NCI-H446 treated with DMSO at 0.1 percent for 48 hours (cell line): ENCODE measurements at regions not wholly inside any gene's neighbourhood (a gene's known extent, or its start where the extent isn't known, plus 50 kb on each side); places are given as distances from the start of the nearest gene placed in this dataset.

ENCODE experiments used
- DNase-seq: peaks from one replicate; lab custom pipeline; 2025; lab: John Stamatoyannopoulos, UW

DNA sequence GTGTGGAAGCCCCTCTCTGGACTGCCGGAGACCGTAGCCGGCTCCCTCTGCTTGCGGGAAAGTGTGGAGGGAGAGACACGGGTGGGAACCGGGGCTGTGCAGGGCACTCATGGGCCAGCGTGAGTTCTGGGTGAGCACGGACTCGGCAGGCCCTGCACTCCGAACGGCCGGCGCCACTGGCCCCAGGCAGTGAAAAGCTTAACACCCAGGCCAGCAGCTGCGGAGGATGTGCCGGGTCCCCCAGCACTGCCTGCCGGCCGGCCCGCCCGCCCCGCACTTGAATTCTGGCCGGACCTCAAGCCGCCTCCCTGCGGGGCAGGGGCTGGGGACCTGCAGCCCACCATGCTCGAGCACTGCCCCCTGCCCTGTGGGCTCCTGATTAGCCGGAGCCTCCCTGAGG is 147.0 kb downstream of the FGF9 start:
- no peak for DNase-seq

DNA sequence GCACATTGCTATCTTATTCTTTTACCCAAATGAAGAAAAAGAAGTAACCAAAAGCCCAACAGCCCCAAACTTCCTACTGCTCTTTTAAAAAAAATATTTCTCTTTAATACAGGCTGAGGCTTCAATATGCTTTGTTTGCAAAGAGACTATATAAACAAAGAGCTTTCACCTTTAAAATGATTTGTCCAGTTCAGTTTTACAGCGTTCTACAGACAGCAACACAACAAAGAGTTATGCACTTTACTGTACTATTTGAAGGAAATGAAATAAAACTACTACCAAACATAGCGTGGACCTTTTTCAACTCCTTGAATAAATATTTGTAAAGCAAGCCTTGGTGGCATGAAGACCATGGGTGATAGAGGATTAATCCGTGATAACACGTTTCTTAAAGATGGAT is 151.2 kb downstream of the FGF9 start:
- DNase-seq, result no peak

DNA sequence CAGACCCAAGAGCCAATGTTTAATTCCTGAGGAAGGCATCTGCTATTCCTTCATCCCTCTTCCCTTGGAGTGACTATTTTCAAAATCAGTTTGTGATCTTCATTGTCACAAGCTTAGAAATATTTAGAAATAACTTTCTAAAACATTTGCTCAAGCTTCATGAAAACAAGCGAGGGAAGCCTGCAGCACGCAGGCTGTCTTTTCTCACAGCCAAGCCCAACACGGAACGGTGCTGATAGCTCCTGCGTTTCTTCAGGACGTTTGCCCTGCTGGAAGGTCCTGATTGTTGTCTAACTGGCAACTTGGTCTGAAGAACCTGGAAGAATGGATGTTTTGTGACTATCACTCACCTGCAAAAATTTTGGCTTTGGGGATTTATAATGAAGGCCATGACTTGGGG is 152.5 kb downstream of the FGF9 start:
- no peak for DNase-seq

DNA sequence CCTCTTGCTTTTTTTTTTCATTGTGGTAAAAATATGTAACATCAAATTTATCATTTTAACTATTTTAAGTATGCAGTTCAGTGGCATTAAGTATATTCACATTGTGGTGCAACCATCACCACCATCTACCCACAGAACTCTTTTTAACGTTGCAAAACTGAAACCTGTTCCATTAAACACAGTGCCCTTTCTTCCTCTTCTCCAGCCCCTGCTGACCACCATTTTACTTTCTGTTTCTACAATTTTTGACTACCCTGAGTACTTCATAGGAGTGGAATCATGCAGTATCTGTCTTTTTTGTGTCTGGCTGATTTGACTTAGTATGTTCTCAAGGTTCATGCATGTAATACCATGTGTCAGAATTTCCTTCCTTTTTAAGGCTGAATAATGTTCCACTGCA is 153.1 kb downstream of the FGF9 start:
- DNase-seq, result no peak

DNA sequence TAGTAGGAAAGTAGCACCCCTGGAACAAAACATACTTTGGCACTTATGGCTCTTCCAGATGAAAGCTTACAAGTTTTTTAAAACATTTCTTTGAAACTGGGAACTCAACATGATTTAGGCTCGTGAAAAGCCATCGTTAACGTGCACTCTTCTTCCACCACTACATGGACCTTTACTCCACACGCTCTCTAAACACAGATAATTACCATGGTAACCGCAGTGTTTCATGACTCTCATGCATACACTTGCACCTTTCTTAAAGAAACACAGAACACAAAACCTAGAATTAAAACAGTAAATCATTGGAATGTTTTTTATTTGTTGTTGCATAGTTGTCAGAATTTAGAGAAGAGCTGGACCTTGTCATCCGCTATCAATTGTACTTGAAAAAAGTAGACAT is 154.3 kb downstream of the FGF9 start:
- DNase-seq, result no peak

DNA sequence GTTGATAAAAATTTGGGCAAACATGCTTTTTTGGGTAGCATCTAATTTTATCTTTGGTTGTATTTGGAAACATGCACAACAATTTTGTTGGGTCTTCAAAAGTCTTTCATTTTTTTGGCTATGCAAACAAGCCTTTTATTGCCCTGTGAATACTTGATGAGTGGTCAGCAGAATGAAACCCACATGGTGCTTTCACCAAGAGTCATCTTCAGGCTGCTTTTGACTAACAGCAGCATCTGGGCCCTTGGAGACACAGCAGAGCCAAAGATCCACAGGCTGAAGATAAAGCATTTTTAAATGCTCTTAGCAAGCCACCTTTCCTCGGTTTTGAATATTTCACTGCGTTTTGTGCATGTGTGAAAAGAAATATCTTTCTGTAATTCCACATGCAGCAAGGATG is 154.9 kb downstream of the FGF9 start:
- no peak for DNase-seq

DNA sequence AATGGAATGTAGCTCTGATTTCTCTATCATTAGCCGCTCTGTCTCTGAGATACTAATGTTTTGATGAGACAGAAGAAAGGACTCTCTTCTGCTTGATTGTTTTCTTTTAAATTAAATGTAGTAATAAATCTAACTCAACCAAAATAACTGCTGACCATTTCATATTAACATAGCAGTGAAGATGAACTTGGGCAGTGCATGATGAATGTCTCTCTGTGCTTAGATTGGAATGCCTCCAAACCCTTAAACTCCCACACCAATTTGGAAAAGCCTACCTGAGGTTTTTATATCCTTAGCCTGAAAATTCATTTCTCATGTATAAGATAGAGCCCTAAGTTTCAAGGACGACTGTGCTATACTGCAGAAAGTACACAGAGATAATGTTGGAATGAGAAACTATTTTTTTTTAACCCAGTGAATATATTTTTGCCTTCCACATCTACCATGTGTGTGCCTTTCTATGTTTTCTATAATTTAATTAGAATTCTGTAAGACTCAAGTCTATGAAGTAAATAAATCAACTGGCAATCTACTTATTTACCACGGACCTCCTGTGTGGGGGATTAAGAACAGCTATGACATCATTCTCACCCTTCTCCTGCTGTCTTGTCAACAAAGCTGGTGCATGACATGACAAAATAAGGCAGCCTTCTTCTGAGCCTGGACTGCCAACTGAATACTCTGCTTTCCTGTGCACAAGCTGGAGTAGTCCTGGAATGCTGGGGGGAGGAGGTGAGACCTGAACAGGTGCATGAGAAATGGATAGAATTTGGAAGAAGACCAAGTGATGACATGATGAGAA is 155.5 kb downstream of the FGF9 start:
- no peak for DNase-seq

DNA sequence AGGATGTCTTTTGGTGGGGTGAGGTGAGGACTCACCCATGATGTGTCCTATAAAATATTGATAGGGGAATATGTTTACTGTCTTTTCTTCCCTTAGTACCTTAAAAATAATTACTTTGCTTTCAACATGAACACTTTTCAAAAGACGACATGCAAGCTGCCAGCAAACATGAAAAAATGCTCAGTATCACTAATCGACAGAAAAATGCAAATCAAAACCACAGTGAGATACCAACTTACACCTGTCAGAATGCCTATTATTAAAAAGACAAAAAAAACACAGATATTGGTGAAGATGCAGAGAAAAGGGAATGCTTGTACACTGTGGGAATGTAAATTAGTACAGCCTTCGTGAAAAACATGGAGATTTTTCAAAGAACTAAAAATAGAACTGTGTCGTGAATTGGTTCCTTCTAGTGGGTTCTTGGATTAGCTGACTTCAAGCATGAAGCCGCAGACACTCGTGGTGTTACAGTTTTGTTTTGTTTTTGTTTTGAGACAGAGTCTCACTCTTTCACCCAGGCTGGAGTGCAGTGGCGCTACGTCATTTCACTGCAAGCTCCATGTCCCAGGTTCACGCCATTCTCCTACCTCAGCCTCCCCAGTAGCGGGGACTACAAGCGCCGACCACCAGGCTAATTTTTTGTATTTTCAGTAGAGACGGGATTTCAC is 160.9 kb downstream of the FGF9 start:
- DNase-seq, result no peak

DNA sequence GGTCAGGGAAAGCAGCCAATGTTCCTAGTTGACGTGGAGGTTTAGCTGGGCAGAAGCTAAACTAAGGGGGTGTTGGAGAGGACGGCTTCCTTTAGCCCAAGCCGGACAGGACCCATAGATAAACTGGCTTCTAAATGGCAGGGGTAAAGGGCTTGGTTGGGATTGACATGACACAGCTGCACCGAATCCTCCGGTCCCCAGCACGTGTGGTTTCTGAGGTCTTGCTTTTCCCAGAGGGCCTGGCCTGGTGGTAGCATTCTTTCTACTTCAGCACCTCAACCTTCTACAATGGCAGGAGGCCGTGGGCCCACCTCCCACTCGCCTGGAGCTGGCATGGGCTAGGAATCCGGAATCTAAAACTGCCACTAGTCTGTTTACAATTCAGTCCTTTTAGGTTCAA is 163.0 kb downstream of the FGF9 start:
- DNase-seq, result no peak

DNA sequence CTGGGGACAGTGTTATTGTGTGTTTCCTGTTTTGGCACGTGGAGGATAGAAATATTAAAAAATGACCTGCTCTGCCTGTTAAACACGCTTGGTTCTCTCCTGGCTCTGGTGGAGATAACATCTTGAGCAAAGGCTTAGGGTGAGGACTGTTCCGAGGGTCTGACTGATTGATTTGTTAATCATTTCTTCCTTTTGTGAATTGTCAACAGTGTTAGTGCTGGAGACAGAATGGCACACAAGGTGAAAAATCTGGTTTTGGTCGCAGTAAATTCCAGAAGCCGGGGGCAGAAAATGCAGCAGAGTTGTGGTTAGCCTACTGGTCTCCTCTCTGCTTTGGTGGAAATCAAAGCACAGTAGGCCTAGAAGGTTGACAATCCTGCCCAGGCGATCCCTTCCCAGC is 163.6 kb downstream of the FGF9 start:
- no peak for DNase-seq

DNA sequence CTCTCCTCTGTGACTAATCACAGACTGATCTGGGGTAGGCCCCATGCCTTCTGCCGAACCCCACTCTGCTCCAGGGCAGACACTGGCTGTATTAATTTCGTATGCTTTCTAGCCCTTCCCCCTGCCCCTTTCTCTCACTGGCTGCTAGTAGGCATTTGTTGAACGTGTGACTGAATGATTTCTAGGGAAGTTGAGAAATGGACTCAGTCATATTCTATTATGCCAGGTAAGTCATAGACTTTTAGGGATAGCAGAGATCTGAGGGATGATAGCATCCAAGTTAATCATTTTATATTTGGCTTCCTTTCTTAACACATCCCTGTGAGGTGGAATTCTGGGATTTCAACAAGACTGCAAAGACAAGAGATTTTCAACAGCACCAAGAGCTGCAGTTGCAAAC is 166.4 kb downstream of the FGF9 start:
- no peak for DNase-seq

DNA sequence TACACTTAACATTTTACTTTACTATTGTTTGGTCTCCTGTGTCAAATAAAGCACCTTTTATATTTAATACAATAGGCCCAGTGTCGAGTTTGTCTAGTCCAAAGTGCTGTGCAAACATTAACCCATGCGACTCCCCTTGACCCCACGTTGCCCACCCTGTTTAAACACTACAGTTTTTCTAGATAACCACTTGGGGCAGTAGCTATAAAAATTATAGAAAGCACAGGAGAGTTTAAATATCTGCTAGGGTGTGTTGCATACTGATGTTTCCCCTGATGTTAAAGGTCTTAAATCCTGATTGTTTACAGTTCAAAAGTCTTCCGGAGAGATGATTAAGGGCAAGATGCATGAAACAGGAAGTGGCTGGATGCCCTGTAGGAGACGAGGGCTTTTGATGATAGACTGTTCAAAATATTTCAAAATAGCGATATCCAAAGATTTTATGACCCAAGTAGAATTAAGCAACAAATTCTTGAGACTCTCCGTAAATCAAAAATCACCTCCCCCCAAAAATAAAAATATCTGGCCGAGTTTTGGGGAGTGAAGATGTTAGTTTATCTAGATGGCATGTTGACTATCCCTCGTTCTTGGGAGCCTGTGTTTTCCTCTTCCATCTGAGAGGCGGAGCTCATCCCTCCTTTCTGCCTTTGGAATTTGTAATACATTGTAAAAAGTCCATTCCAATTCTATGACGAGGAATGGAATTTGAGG is 167.1 kb downstream of the FGF9 start:
- DNase-seq, result no peak

DNA sequence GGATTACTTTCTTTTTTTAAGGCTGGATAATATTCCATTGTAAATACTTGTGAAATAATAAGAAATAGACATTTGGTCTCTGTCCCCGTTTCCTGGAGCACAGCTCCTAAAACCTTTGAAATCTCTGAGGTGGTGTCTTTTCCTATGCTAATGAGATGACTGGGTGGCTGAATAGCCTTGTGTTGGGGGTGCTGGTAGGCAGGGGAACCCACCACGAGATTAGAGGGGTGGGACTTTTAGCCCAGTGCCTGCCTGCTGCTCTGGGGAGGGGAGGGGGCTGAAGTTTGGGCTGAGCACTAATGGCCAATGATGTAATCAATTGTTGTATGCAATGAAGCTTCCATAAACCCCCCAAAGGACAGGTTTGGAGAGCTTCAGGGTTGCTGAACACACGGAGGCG is 175.7 kb downstream of the FGF9 start:
- DNase-seq, result no peak

DNA sequence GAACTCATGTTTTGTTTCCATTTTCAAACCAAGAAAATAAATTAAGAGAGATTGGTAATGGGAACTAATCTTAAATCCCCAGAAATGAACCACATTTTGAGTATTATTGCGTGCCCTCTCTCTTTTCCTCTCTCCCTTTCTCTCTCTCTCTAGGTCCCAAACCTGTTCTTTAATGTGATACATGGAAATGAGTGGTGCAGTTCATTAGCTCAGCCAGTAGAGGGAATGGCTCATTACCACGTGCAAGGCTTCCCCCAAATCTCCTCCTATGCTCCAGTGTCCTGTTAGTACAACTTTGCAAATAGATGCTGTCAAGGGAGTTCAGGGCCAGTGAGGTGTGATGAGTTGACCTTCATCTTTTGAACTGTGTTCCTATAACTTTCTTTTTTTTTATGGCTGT is 178.4 kb downstream of the FGF9 start:
- no peak for DNase-seq

DNA sequence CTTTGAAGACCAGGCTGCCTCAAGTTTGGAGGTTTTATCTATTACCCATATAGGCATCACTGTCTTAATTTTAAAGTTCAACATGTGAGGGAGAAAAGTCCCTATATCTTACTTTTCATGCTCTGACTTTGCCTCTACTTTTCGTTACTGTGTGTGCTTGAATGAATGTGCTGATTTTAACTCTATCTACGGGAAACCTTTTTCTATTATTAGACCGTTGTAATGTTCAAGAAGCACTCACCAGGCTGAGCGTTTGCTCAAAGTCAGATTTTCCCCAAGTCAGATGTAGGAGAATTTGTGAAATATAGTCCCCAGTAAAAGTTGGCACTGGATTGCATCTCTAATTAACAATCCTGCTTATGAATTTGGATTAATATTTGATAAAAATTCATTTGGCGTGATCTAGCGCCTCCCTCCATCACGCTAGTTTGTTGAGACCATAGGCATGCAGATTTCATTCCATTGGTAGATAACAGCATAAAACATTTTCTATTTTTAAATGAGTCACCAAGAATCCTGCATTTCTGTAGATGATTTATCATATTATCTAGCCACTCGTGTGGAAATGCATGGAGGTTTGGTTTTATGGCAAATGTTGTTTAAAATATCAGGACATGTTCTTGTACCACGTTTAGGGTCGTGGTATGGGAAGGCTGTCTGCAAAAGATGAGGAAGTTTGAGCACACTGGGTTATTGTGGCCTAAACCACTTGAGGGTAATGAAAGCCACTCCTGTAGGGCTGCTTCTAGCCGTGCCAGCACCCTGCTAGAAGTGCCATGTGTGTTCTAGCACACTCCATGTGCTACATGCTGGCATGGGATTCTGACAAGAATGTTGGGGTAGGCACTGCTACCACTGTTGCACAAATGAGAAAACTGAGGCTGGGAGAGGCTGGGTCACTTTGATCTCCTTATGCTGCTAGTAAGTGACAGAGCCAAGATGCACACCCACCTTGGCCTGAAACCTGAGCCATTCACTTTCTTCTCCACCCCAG is 179.4 kb downstream of the FGF9 start:
- no peak for DNase-seq

DNA sequence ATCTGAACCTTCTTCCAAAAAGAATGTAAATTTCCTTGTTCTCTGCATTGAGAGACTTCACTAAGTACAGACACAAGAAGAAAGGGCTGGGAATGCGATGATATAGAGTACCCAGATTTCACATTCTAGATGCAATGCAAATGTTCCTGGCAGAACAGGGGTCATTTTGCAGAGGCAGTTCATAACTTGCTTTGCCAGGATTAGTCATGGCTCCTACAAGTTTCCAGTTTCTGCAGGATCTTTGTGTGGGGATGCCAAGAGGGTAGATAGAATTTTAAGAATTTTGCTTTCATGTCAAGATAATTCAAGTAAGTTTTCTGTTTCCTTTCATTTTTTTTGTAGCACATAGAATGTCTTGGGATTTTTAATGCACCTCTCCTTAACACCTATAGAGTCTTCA is 181.2 kb downstream of the FGF9 start:
- no peak for DNase-seq

DNA sequence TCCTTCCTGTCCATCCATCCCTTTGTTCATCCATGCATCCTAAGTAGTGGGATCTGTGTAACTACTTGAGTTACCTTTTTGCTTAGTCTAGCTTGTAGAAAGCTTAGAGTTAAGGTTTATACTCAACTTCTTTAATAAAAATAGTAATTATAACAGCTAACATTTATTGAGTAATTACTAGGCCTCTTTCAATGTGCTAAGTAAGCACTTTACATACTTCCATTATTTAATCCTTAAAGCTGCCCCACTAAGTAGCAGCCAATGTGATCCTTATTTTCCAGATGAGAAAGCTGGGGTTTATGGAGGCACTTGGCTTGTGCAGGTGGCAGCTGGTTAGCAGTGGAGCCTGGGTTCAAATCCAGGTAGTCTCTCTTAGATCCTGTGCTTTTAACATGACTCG is 182.9 kb downstream of the FGF9 start:
- DNase-seq, result no peak

DNA sequence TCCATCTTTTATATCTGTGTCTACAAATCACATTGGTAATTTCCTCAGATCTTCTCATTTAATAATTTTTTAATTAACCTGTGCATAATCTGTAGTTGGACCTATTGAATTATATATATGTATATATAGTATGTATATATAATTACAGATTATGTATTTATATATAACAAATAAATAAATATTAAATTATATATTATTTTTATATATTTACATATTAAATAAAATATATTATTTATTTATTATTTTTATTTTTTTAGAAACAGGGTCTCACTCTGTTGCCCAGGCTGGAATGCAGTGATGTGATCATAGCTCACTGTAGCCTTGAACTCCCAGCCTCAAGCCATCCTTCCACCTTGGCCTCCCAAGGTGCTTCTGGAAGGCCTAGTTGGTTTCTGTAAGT is 197.9 kb downstream of the FGF9 start:
- DNase-seq, result no peak

DNA sequence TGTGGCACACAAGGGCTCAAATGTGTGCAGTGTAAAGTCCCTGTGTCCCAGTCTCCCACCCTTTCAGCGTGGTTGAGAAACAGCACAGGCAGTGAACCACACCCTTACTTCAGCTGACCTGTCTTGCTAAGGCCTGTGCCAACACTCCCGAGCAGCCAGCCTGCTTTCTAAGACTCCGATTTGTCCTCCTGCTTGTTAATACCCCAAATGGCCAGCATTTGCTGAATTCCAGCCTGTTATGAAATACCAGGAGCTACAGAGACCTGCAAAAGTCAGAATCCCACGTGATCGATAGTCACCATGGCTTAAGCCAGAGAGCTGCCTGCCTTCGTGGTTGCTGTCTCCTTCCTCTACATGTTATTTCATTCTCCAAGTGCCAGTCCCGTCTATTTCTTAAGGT is 200.5 kb downstream of the FGF9 start:
- DNase-seq, result no peak

DNA sequence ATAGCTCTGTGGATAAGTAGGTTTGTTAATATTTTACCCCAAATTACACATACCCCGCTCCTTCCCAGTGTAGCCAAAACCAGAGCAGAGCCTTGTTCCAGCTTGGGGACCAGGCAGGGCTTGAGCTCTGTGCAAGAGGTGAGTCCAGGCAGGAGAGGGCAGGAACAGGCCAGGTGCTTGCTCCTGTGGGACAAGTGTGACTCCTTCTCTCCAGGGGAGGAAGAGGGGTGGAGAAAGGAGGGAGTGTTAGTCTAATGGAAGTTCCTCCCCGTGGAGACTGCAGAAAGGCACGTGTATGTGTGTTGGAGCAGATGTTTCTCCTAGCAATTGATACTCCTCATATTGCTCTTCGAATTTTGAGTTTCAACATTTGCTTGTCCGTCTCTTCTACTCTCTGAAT is 201.0 kb downstream of the FGF9 start:
- DNase-seq, result no peak

DNA sequence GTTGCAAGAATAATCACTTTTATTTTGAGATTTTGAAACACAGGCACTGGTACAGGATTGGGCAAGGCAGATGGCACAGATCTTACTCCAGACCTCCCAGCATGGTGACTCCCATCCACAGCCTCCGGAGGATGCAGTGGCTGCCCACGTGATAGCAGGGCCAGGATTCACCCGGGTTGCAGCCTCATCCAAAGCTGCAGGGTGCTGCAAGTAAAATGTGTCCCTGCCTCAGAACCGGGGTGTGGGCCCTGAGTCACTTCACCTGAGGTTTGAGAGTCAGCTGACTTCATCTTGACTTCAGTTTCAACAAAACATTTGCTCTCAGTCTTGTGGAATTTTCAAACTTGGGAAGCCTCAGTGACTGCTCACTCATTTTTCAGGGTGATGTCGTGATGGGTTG is 201.9 kb downstream of the FGF9 start:
- no peak for DNase-seq

DNA sequence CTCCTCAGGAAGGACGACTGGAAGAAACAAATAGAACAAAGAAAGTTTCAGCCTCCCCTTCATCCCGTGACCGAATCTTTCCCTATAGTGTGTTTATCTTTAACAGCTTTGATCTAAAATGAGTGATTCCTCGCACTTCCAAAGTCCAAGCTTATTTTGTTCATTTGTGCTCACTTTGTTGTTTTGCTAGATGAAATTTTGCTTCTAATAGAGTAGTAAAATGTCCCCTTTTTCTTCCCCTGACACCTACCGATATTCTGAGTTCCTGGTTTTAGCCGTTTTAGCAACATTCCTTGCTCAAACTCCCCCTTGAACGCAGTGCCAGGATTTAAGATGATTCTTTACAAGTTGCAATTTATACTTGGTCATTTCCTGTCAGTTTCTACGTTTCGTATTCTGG is 204.2 kb downstream of the FGF9 start:
- DNase-seq, result no peak
